GM19438 (cell line): ENCODE measurements at regions not wholly inside any gene's neighbourhood (a gene's known extent, or its start where the extent isn't known, plus 50 kb on each side); places are given as distances from the start of the nearest gene placed in this dataset.

Source experiments
- ATAC-seq: cut with Tn5 transposase; IDR thresholded peaks from one replicate; pipeline ENCODE4 v1.9.1; 2021; ENCODE audit warnings: low read depth; ENCODE audit not compliant: unreplicated experiment

GRCh38 chr11:97963528-97964331, 1057.0 kb upstream of the CNTN5 start:
- ATAC-seq = no peak

- ATAC-seq = no peak
These were observed 1056.3 kb upstream of the CNTN5 start for GRCh38 chr11:97964332-97965004.

GRCh38 chr11:97965849-97966646, 1054.7 kb upstream of the CNTN5 start:
- no peak for ATAC-seq

- no peak for ATAC-seq
These were observed 1053.8 kb upstream of the CNTN5 start for GRCh38 chr11:97966901-97967300.

GRCh38 chr11:97968071-97968470, 1052.7 kb upstream of the CNTN5 start:
- no peak for ATAC-seq

- ATAC-seq = no peak
These were observed 1048.0 kb upstream of the CNTN5 start for GRCh38 chr11:97972731-97973130.

GRCh38 chr11:97973352-97973857, 1047.3 kb upstream of the CNTN5 start:
- ATAC-seq = no peak

- ATAC-seq = no peak
These were observed 1045.8 kb upstream of the CNTN5 start for GRCh38 chr11:97974798-97975498.

GRCh38 chr11:97977726-97978125, 1043.0 kb upstream of the CNTN5 start:
- ATAC-seq = no peak

GRCh38 chr11:97979741-97980140, 1041.0 kb upstream of the CNTN5 start:
- no peak for ATAC-seq

- no peak for ATAC-seq
These were observed 1038.2 kb upstream of the CNTN5 start for GRCh38 chr11:97982512-97982911.

GRCh38 chr11:97989121-97989520, 1031.6 kb upstream of the CNTN5 start:
- ATAC-seq = no peak

- ATAC-seq = no peak
These were observed 1030.4 kb upstream of the CNTN5 start for GRCh38 chr11:97990162-97990920.

GRCh38 chr11:97993562-97993961, 1027.2 kb upstream of the CNTN5 start:
- ATAC-seq = no peak

GRCh38 chr11:97995874-97996273, 1024.9 kb upstream of the CNTN5 start:
- ATAC-seq = no peak

GRCh38 chr11:97996762-97997161, 1024.0 kb upstream of the CNTN5 start:
- ATAC-seq = no peak

GRCh38 chr11:98003606-98004371, 1017.0 kb upstream of the CNTN5 start:
- ATAC-seq = no peak

GRCh38 chr11:98007072-98007471, 1013.7 kb upstream of the CNTN5 start:
- ATAC-seq = no peak

- no peak for ATAC-seq
These were observed 993.1 kb upstream of the CNTN5 start for GRCh38 chr11:98027652-98028051.
